Fibroblast of skin of abdomen (primary cell): ENCODE measurements at regions not wholly inside any gene's neighbourhood (a gene's known extent, or its start where the extent isn't known, plus 50 kb on each side); places are given as distances from the start of the nearest gene placed in this dataset.

Experiments used
- DNase-seq: peaks from one replicate; pipeline ENCODE4 v3.0.0-alpha.2; 2013

DNA sequence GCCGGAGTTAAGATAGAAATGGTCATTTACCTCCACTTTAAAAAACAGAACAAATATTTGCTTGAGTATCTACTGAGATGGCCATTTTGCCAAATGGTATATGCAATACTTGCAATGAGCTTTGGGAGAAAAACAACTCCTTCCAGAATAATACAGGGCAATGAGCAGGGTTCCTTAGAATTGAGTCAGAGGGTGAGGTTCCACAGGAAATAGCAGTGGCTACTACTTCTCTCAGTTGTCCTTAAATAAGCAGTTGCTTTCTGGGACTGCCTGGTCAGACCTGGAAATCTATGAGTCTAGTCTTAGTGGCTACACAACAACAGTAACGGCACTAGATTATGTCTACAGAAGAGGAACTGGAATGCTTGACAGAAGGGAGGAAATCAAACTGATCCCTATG, 80.9 kb upstream of the CCDC85A start:
- DNase-seq: peak; percentile 11

- no peak for DNase-seq
These were observed 78.8 kb upstream of the CCDC85A start for GRCh38 chr2:56104962-56105361.

DNA sequence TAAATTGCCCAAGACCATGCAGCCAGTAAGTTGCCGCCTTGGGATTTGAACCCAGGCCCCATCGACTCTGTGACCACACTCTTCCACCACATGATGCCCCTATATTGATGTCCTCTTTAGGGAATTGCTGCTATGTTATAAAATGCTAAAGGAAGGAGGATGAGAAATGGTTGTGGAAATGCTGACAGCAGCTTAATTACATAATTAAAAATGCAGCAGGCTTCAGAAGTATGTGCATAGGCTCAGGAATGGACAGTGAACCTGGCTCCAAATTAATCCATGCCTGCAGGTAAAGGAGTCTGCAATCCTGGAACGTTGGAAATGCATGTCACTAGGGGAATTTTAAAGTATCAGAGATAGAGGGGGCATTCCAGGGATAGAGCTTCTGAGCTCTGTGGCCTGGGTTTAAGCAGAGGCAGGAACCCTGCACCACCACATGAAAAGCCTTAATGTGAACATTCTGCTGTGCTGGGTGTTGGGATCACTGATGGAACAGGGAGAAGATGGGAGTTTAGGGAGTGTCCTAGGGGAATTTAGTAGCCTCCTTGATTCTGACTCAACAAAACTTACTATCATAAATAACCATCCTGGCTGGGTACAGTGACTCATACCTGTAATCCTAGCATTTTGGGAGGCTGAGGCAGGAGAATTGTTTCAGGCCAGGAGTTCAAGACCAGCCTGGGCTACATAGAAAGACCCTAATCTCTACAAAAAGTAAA, 76.1 kb upstream of the CCDC85A start:
- DNase-seq: no peak

DNA sequence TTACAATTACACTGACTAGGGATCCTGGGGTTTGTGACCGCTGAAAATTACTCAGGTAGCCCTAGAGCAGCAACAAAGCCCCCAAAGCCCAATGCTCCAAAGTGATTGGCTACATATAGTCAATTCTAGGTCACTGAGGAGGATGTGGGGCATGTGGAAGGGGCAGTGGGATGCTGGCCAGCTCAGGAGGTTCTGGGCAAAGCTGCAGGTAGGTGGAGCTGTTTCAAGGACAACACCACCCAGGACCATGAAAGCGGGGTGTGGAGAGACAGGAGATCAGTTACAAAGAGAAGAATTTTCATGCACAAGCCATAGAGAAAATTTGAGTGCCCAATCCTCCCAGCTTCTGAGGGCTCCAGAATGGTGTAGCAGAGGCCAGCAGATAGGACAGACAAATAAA, 75.0 kb upstream of the CCDC85A start:
- no peak for DNase-seq

DNA sequence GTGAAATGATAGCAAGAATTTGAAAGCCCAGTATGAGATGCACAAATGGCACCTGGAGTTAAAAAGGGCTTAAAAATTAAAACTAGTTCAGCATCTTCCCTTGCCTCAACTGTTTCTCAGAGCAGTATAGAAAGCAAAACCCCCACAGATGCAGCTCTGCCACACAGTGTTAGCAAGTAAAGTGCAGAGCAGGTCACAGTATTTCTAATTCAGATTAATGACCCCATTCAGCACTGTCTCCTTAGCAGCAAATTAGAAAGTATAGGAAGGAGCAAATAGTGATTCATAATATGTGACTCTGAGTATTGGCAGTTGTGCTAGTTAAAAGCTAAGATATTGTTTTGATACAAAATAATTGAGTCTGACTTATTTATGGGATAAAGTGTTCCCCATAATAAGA, 73.8 kb upstream of the CCDC85A start:
- DNase-seq: no peak

- DNase-seq: no peak
These were observed 70.3 kb upstream of the CCDC85A start for GRCh38 chr2:56113382-56113975.

DNA sequence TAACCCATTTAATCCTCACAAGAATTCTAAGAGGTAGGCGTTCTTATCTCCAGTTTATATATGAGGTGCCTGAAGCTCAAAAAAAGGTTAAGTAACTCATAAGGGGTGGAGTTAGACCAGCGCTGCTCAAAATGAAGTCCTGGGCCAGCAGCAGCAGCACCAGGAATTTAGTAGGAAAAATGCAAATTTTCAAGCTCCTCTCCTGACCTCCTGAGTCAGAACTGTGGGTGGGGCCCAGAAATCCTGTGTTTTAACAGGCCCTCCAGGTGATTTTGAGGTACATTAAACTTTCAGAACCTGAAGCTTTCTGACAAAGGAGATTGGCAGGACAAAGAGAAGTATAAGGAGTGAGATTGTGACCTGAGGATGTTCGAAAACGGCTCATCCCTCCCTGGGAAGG, 66.0 kb upstream of the CCDC85A start:
- DNase-seq: no peak

- DNase-seq: no peak
These were observed 65.3 kb upstream of the CCDC85A start for GRCh38 chr2:56118474-56118873.

- DNase-seq: no peak
These were observed 61.8 kb upstream of the CCDC85A start for GRCh38 chr2:56121995-56122394.

DNA sequence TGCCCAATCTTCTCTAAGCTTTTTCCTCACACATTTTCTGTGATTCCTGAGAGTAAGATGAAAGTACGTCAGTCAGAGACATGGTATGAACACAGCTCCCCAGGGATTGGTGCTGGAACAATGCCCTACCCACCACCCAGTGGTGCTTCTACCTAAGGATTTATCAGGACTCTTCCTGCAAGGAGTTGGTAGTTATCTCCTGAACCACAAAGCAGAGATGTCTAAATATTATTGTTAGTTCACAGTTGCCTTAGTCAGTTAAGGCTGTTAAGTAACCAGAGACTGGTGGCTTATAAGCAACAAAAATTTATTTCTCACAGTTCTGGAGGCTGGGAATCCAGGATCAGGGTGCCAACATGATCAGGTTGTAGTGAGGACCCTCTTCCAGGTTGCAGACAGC, 60.3 kb upstream of the CCDC85A start:
- no peak for DNase-seq

DNA sequence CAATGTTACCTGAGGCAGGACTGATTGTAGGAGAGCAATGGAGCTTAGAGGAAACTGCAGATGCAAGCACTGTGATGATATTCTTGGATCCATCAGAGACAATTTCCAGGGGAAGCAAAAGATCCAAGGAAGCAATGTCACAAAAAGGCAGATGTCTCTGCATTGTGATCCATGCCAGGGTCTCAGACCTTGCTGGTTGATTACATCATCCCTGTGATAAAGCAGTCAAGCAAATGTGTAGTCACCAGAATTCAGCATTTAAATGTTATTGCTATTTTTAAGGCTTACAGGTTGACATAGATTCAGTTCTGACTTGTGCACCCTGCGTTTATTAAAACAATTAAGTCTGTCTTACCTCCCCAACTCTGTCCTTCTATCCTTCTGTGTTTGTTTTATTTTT, 56.8 kb upstream of the CCDC85A start:
- no peak for DNase-seq

DNA sequence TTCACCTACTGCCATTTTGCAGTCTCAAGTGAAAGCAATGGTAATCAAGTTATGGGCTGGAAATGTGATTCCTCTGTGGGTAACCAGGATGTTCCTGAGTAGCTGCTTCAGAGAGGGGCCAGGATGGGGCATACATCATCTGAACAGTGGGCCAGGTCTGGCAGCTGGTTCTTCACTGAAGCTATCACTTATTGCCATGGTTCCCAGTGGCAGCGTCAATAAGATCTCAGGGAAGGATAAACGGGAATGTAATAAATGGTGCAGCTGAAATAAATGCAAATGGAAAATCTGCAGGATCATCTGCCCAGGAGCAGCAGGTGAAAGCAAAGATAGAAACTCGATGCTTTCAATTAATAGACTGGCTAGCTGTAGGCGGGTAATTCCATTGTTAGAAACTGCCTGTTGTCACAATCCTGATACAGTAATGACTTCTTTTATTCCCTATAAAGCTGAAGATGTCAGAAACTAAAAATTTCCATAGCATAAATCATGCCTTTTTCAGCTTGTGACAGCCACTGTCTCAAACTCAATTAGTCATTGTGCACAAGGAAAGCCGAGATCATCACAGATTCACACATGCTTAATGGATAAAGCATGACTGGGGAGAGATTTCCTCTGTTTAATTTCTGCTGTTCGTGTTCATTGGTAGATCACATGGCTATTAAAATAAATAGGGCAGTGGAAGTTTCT, 56.2 kb upstream of the CCDC85A start:
- peak; percentile 8 for DNase-seq

DNA sequence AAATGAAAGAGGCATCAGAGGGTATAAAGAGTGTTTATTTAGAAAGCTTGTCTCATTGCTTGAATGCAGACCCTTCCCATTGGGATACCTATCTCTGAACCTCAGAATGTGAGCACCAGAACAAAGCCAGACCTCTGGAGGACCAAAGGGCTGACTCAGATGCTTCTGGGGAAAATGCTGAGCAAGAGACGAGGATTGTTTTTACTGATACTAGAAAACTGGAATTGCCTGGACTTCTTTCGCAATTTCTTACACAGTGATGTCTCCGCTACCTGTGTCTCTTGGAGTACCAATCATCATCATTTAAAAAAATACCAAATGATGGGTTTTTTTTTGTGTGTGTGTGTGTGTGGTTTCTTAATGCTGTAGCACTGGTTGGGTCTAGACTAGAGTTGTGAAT, 55.6 kb upstream of the CCDC85A start:
- DNase-seq: no peak

GRCh38 chr2:56130463-56131070, 53.2 kb upstream of the CCDC85A start:
- peak; percentile 30 for DNase-seq

GRCh38 chr2:56132138-56132537, 51.7 kb upstream of the CCDC85A start:
- DNase-seq: peak; percentile 37

GRCh38 chr2:56133441-56133840, 50.3 kb upstream of the CCDC85A start:
- no peak for DNase-seq

- DNase-seq: no peak
These were observed 49.7 kb upstream of the CCDC85A start for GRCh38 chr2:56133931-56134629.
